ENCODE measurements at regions not wholly inside any gene's neighbourhood (a gene's known extent, or its start where the extent isn't known, plus 50 kb on each side); places are given as distances from the start of the nearest gene placed in this dataset.

GRCh38 chr3:139264375-139264774 is 79.4 kb upstream of the MRPS22 start:
- no peak for TF ChIP-seq CTCF (conservative IDR thresholded peaks at IDR 0.05; ENCODE audit: low read depth, low read length)
- no peak for TF ChIP-seq EZH2 (IDR thresholded peaks at IDR 0.05; ENCODE audit: borderline replicate concordance, low read depth, low read length, poor library complexity, severe bottlenecking)

Data from A673 (cell line).